LNCaP clone FGC (cell line): ENCODE measurements at regions not wholly inside any gene's neighbourhood (a gene's known extent, or its start where the extent isn't known, plus 50 kb on each side); places are given as distances from the start of the nearest gene placed in this dataset.

Experiments used
- DNase-seq: peaks from one replicate; pipeline ENCODE4 v3.0.0-alpha.2; 2011; ENCODE audit warnings: low read depth
- H3K4me3 ChIP-seq: 2 replicates; pipeline ENCODE4 v1.5.1; 2011; ENCODE audit warnings: mild to moderate bottlenecking, low read depth, low read length, control low read depth
- CTCF ChIP-seq: IDR thresholded peaks from 2 replicates; pipeline ENCODE4 v1.5.1; 2012; ENCODE audit warnings: mild to moderate bottlenecking; ENCODE audit not compliant: control insufficient read depth, insufficient read depth; ENCODE audit errors: extremely low read depth

DNA sequence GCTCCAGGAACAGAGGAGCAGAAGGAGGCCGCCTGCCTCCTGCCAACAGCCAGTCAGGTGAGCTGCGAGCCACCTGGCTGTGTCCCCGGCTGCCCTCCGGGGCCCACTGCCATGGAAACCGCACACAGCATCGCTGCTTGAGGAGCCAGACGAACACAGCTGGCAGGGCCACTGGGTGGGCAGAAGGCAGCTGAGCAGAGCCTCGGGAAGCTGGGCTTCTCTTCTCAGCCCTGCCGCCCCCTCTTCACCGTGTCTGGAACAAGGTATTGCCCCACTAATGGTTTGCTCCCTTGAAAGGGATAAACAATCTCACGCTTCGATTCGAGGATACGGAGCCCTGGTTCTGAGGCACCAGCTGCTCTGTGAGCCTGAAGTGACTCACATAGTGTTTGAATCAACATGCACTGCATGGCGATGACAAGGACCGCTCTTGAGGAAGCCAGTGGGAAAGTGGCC is 63.7 kb upstream of the RUFY1 start:
- H3K4me3 ChIP-seq = no peak overlapping the region
- no peak for TF ChIP-seq CTCF
- no peak for DNase-seq

DNA sequence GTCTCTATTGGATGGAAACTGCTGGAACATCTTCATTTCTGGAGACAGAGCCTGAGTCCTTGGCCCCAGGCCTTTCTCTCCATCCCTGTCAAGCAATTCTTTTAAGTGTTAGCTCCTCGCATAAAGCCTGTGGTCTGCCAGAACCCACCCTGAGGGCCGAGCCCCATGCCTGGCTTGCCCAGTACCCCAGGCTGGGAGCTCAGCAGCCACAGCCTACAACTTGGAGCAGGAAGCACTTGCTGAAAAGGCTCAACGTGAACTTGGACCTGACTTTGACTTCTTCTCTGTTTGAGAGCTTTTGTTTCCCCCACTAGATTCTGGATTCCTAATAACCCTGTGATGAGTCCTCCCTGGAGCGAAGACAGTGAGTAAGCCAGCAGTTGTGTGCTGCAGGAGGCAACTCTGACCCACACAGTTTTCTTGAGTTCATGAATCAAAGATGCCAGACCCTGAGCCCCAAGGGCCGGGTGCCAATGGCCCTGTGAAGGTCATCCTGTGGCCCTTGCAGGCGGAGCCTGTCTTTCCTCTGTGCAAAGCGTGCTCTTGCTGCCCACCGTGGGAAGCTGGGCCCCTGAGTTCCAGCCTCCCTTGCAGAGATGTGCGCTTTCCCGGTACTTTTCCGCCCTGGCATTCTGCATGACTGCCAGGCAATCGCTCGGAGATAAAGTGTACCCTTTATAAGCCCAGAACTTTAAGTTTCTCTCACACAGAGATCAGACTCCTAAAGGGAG is 64.3 kb upstream of the RUFY1 start:
- TF ChIP-seq CTCF = no peak
- H3K4me3 ChIP-seq = no peak overlapping the region
- no peak for DNase-seq

DNA sequence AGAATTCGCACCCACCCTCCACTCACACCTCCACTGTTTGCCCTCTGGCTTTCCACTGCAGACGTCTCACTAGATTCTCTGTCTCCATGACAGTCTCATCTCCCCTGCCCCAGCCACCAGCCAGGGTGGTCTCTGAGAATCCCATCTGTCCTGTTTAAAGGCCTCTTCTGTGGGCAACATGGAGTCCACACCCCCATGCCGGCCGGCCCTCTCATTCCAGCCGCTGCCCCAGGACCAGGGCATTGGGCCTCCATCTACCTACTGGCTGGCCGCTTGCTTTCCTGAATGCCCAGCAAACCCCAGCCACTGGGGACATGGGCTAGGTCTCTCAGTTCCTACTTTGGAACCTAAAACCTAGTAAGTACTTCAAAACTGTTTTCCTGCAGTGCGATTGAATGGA is 65.6 kb upstream of the RUFY1 start:
- no peak for TF ChIP-seq CTCF
- no peak overlapping the region for H3K4me3 ChIP-seq
- no peak for DNase-seq

GRCh38 chr5:179484201-179484600 is 66.2 kb upstream of the RUFY1 start:
- no peak for TF ChIP-seq CTCF
- DNase-seq = no peak

DNA sequence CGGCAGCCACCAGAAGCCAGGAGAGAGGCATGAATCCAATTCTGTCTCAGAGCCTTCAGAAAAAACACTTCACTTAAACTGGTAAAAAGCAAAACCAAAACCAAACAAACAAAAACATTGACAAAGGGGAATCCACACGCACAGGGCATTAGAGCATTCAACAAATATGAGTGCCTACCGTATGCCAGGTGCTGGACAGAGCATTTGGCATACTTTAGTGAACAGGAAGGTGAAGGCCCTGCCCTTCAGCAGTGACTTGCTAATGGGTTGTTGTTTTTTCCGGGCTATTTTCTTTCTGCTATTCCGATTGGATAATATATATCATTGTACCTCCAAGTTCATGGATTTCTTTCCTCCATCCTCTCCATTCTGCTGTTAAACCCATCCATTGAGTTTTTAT is 71.7 kb upstream of the RUFY1 start:
- no peak for DNase-seq

More at GRCh38 chr5:179484201-179484600, 66.2 kb upstream of the RUFY1 start:
- H3K4me3 ChIP-seq = no peak overlapping the region

GRCh38 chr5:179475208-179475751 is 75.1 kb upstream of the RUFY1 start:
- DNase-seq = no peak
- no peak for TF ChIP-seq CTCF
- H3K4me3 ChIP-seq = no peak overlapping the region

More for the DNA sequence above, 71.7 kb upstream of the RUFY1 start:
- no peak overlapping the region for H3K4me3 ChIP-seq
- no peak for TF ChIP-seq CTCF

GRCh38 chr5:179472641-179473040 is 77.7 kb upstream of the RUFY1 start:
- TF ChIP-seq CTCF = no peak
- H3K4me3 ChIP-seq = no peak overlapping the region
- no peak for DNase-seq
